OCI-LY1 (cell line): ENCODE measurements at regions not wholly inside any gene's neighbourhood (a gene's known extent, or its start where the extent isn't known, plus 50 kb on each side); places are given as distances from the start of the nearest gene placed in this dataset.

ENCODE experiments used
- CTCF ChIP-seq: fragments of 200-600 bp; sonication (generic), shearing (Covaris generic); IDR thresholded peaks from 2 replicates; pipeline ENCODE4 v1.5.1; 2017; ENCODE audit warnings: mild to moderate bottlenecking, antibody characterized with exemption, low read length, moderate library complexity, mixed read lengths
- EZH2 ChIP-seq: fragments of 200-600 bp; sonication (generic), shearing (Covaris generic); IDR thresholded peaks from 2 replicates; pipeline ENCODE4 v1.8.0; 2017; ENCODE audit warnings: borderline replicate concordance, mixed run types, mild to moderate bottlenecking, antibody characterized with exemption, low read length, moderate library complexity, mixed read lengths

- no peak for TF ChIP-seq CTCF
- TF ChIP-seq EZH2 = no peak
Measured at GRCh38 chr7:25647872-25648271, 419.6 kb upstream of the NPVF start.
